MM.1S (cell line): ENCODE measurements at regions not wholly inside any gene's neighbourhood (a gene's known extent, or its start where the extent isn't known, plus 50 kb on each side); places are given as distances from the start of the nearest gene placed in this dataset.

Source experiments
- DNase-seq: peaks from one replicate; pipeline ENCODE4 v3.0.0-alpha.2; 2015
- H2AFZ ChIP-seq: fragments of 300-600 bp; sonication (generic); 2 replicates; pipeline ENCODE4 v1.6.0; 2016; ENCODE audit warnings: antibody characterized with exemption, low read length
- H3F3A ChIP-seq: fragments of 300-600 bp; sonication (generic); 2 replicates; pipeline ENCODE4 v1.6.1; 2016; ENCODE audit warnings: mild to moderate bottlenecking, antibody characterized with exemption, low read length, moderate library complexity, mixed read lengths; ENCODE audit not compliant: insufficient read depth
- H3K27ac ChIP-seq: fragments of 300-600 bp; sonication (generic); 2 replicates; pipeline ENCODE4 v1.5.1; 2016; ENCODE audit warnings: mild to moderate bottlenecking, low read length
- H3K27me3 ChIP-seq: fragments of 300-600 bp; sonication (generic); replicated peaks from 2 replicates; pipeline ENCODE4 v1.6.0; 2016; ENCODE audit warnings: low read length; ENCODE audit not compliant: insufficient read depth
- H3K36me3 ChIP-seq: fragments of 300-600 bp; sonication (generic); replicated peaks from 2 replicates; pipeline ENCODE4 v1.6.1; 2016; ENCODE audit warnings: mild to moderate bottlenecking, low read length, mixed read lengths; ENCODE audit not compliant: insufficient read depth
- H3K4me1 ChIP-seq: fragments of 300-600 bp; sonication (generic); 2 replicates; pipeline ENCODE4 v1.6.1; 2016; ENCODE audit warnings: low read length, mixed read lengths
- H3K4me2 ChIP-seq: fragments of 300-600 bp; sonication (generic); 2 replicates; pipeline ENCODE4 v1.6.0; 2016; ENCODE audit warnings: low read depth, low read length
- H3K4me3 ChIP-seq: fragments of 300-600 bp; sonication (generic); 2 replicates; pipeline ENCODE4 v1.5.1; 2016; ENCODE audit warnings: low read length, mixed read lengths
- H3K79me2 ChIP-seq: fragments of 300-600 bp; sonication (generic); 2 replicates; pipeline ENCODE4 v1.6.1; 2016; ENCODE audit warnings: mixed run types, low read length, mixed read lengths
- H3K9ac ChIP-seq: fragments of 300-600 bp; sonication (generic); 2 replicates; pipeline ENCODE4 v1.6.1; 2016; ENCODE audit warnings: low read length, mixed read lengths
- H3K9me2 ChIP-seq: fragments of 300-600 bp; sonication (generic); replicated peaks from 2 replicates; pipeline ENCODE4 v1.6.1; 2016; ENCODE audit warnings: mild to moderate bottlenecking, low read length, mixed read lengths; ENCODE audit not compliant: insufficient read depth
- H3K9me3 ChIP-seq: fragments of 300-600 bp; sonication (generic); replicated peaks from 2 replicates; pipeline ENCODE4 v1.6.1; 2016; ENCODE audit warnings: mild to moderate bottlenecking, low read length, mixed read lengths; ENCODE audit not compliant: insufficient read depth
- H4K20me1 ChIP-seq: fragments of 300-600 bp; sonication (generic); 2 replicates; pipeline ENCODE4 v1.6.1; 2016; ENCODE audit warnings: mild to moderate bottlenecking, low read length, moderate library complexity, mixed read lengths; ENCODE audit not compliant: insufficient read depth
- EZH2 ChIP-seq: fragments of 300-600 bp; sonication (generic); optimal IDR thresholded peaks from 2 replicates; pipeline ENCODE3; 2017; ENCODE audit warnings: low read depth, mild to moderate bottlenecking, antibody characterized with exemption, low read length, mixed read lengths
- EZH2phosphoT487 ChIP-seq: fragments of 300-600 bp; sonication (generic); IDR thresholded peaks from 2 replicates; pipeline ENCODE4 v1.6.1; 2018; ENCODE audit warnings: antibody characterized with exemption, low read length
- TF ChIP-seq, protein P1 (sequence below): fragments of 300-600 bp; sonication (generic); IDR thresholded peaks from 2 replicates; pipeline ENCODE4 v1.5.1; 2016; ENCODE audit warnings: antibody characterized with exemption, low read length, mixed read lengths

DNA sequence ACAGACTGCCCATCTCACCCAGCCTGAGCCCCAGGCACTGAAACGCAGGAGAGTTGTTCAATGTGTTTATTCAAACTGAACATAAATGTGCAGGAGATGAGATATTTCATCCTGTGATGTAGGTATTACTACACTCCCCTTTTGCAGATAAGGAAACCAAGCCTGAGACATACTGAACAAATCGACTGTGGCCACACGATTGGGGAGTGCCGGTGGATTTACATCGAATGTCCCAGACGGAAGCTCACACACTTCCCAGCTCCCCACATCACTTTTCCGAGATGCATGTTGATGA is 94.8 kb upstream of the ALKAL2 start:
- H3K9me2 ChIP-seq: no peaks in the 10 kb centered on the region
- no peak overlapping the region for H3K4me2 ChIP-seq
- H3F3A ChIP-seq: no peaks in the 10 kb centered on the region
- H3K4me1 ChIP-seq: no peaks in the 10 kb centered on the region
- TF ChIP-seq, protein P1, sequence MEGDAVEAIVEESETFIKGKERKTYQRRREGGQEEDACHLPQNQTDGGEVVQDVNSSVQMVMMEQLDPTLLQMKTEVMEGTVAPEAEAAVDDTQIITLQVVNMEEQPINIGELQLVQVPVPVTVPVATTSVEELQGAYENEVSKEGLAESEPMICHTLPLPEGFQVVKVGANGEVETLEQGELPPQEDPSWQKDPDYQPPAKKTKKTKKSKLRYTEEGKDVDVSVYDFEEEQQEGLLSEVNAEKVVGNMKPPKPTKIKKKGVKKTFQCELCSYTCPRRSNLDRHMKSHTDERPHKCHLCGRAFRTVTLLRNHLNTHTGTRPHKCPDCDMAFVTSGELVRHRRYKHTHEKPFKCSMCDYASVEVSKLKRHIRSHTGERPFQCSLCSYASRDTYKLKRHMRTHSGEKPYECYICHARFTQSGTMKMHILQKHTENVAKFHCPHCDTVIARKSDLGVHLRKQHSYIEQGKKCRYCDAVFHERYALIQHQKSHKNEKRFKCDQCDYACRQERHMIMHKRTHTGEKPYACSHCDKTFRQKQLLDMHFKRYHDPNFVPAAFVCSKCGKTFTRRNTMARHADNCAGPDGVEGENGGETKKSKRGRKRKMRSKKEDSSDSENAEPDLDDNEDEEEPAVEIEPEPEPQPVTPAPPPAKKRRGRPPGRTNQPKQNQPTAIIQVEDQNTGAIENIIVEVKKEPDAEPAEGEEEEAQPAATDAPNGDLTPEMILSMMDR: no peak
- TF ChIP-seq EZH2 (no peak), EZH2phosphoT487 (no peak)
- no peak overlapping the region for H3K9ac ChIP-seq
- H3K27me3 ChIP-seq: no peaks in the 10 kb centered on the region; the same call in 1 of the 2 replicates
- no peak overlapping the region for H2AFZ ChIP-seq
- no peak overlapping the region for H3K27ac ChIP-seq
- H3K4me3 ChIP-seq: no peak overlapping the region
- no peaks in the 10 kb centered on the region for H3K9me3 ChIP-seq
- no peaks in the 10 kb centered on the region for H4K20me1 ChIP-seq
- H3K36me3 ChIP-seq: no peaks in the 10 kb centered on the region
- no peaks in the 10 kb centered on the region for H3K79me2 ChIP-seq
- no peak for DNase-seq

DNA sequence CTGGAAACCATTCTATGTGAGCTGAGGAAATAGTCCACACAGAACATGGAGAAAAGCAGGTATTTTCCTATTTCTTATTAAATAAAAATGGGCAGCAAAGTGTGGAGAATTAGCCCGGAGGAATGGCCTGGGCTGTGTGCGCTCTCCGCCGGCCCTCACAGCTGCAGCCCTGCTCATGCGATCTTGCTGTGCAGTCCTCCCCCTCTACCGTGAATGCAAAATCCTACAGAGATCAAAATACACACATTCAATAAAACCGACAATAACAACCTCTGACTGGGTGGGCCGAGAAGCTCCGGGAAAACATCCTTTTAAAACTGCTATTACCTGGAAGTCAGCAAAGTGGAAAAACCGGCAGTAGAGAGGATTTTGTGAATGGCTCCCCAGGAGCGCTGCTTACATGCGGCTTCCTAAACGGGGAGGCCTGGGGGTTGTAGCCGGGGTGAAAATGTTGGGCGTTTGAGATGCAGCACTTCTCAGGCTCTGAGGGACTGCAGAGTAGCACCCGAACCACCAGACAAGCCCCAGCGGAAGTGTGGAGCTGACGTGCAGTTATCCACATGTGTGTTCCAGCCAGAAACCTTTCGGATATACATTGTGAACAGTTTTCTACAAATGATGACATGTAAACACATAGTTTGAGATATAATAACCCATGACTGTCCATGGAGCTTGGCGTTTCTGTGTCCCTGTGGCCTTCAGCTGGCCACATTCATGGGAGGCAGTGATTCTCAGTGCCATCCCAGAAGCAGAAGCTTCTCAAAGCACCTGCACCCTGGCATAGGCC is 94.2 kb upstream of the ALKAL2 start:
- Histone ChIP-seq H2AFZ (no peak overlapping the region), H3F3A (no peaks in the 10 kb centered on the region), H3K9ac (no peak overlapping the region), H3K27ac (no peak overlapping the region), H3K4me2 (no peak overlapping the region), H3K36me3 (no peaks in the 10 kb centered on the region), H3K79me2 (no peaks in the 10 kb centered on the region), H3K27me3 (no peaks in the 10 kb centered on the region; the same call in 1 of the 2 replicates), H3K4me3 (no peak overlapping the region), H3K4me1 (no peaks in the 10 kb centered on the region), H3K9me2 (no peaks in the 10 kb centered on the region), H4K20me1 (no peaks in the 10 kb centered on the region), H3K9me3 (no peaks in the 10 kb centered on the region)
- no peak for DNase-seq
- TF ChIP-seq EZH2phosphoT487 (no peak), EZH2 (no peak)
- TF ChIP-seq, protein P1: no peak

DNA sequence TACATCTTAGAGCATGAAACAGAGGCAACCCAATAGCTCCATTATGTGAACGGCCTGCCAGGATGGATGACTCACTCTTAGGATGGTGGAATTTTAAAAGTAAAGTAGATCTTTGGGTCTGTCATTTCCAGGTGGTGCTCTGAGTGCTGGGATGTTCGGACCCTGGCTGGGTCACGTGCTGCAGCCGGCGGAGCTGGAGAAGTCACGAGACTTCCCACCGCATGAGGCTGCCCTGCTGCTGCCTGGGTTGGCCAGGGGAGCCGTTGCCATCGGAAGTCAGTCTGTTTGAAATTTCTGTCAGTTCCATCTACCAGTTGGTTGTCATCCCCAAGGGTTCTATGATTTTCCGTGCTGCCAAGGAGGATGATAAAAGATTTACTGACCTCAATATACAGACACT is 93.3 kb upstream of the ALKAL2 start:
- Histone ChIP-seq H3K4me2 (no peak overlapping the region), H3F3A (no peaks in the 10 kb centered on the region), H3K4me3 (no peak overlapping the region), H3K79me2 (no peaks in the 10 kb centered on the region), H2AFZ (no peak overlapping the region), H3K36me3 (no peaks in the 10 kb centered on the region), H4K20me1 (no peaks in the 10 kb centered on the region), H3K9me2 (no peaks in the 10 kb centered on the region), H3K9me3 (no peaks in the 10 kb centered on the region), H3K27ac (no peak overlapping the region), H3K9ac (no peak overlapping the region), H3K27me3 (no peaks in the 10 kb centered on the region), H3K4me1 (no peaks in the 10 kb centered on the region)
- TF ChIP-seq EZH2: no peak
- TF ChIP-seq, protein P1: no peak
- TF ChIP-seq EZH2phosphoT487: no peak
- DNase-seq: no peak
